ENCODE measurements at regions not wholly inside any gene's neighbourhood (a gene's known extent, or its start where the extent isn't known, plus 50 kb on each side); places are given as distances from the start of the nearest gene placed in this dataset.

DNA sequence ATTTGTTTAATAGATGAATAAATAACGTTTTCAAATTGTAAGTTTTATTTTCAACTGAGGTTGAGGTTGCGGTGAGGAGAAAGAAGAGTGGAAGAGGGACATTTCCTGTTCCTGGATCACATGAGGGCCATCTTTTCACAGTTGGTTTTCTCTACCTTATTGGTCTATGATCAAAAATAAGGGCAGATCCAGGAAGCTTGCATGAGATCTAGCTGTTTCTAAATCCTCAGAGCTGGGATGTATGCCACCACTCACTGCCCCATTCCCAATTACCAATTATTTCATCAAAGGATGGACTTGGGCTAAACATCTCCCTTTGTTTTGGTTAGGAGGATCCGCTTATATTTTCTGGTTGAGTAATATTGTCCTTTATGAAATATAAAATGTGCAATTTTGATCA, 104.8 kb upstream of the TLL1 start:
- H3K4me3 ChIP-seq (ENCODE audit: low read depth, low read length): no peak overlapping the region
- H3K27me3 ChIP-seq (ENCODE audit: control insufficient read depth, insufficient read depth, low read length): no peaks in the 10 kb centered on the region
- no peaks in the 10 kb centered on the region for H3K36me3 ChIP-seq (ENCODE audit: control insufficient read depth, insufficient read depth, low read length)
- FAIRE-seq (no peak), DNase-seq (ENCODE audit: low read depth) (no peak)
- no peak for TF ChIP-seq CTCF (IDR thresholded peaks at IDR 0.05; ENCODE audit: insufficient read depth, low read length, severe bottlenecking)

GRCh38 chr4:165774326-165774725, 98.7 kb upstream of the TLL1 start:
- no peaks in the 10 kb centered on the region for H3K27me3 ChIP-seq (ENCODE audit: control insufficient read depth, insufficient read depth, low read length)
- H3K36me3 ChIP-seq (ENCODE audit: control insufficient read depth, insufficient read depth, low read length): no peaks in the 10 kb centered on the region
- TF ChIP-seq CTCF (IDR thresholded peaks at IDR 0.05; ENCODE audit: insufficient read depth, low read length, severe bottlenecking): no peak
- DNase-seq (ENCODE audit: low read depth) (no peak), FAIRE-seq (no peak)
- no peak overlapping the region for H3K4me3 ChIP-seq (ENCODE audit: low read depth, low read length)

- no peak for FAIRE-seq
- no peak for DNase-seq (ENCODE audit: low read depth)
- no peaks in the 10 kb centered on the region for H3K36me3 ChIP-seq (ENCODE audit: control insufficient read depth, insufficient read depth, low read length)
- H3K27me3 ChIP-seq (ENCODE audit: control insufficient read depth, insufficient read depth, low read length): no peaks in the 10 kb centered on the region
- no peak for TF ChIP-seq CTCF (IDR thresholded peaks at IDR 0.05; ENCODE audit: insufficient read depth, low read length, severe bottlenecking)
- H3K4me3 ChIP-seq (ENCODE audit: low read depth, low read length): no peak overlapping the region
These were observed 92.9 kb upstream of the TLL1 start for GRCh38 chr4:165779950-165780670.

DNA sequence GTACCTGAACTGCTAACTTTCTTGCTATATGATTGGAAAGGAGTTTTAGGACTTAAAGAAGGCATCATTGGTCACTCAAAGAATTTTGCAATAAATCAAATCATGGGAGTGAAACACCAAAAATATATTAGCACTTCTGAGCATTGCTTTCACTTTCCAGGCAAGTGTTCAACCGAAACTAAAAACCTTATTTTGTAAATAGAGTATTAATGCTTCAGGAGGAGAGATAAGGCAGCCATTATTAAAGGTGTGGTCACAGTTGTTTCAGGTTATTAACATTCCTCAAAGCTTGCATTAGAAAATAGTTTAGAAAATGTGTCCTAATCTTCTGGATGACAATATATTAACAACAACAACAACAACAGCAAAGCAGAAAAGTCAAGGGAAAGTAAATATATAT, 92.3 kb upstream of the TLL1 start:
- no peak for DNase-seq (ENCODE audit: low read depth)
- Histone ChIP-seq H3K27me3 (ENCODE audit: control insufficient read depth, insufficient read depth, low read length) (no peaks in the 10 kb centered on the region), H3K36me3 (ENCODE audit: control insufficient read depth, insufficient read depth, low read length) (no peaks in the 10 kb centered on the region), H3K4me3 (ENCODE audit: low read depth, low read length) (no peak overlapping the region)
- TF ChIP-seq CTCF (IDR thresholded peaks at IDR 0.05; ENCODE audit: insufficient read depth, low read length, severe bottlenecking): no peak
- FAIRE-seq: no peak

DNA sequence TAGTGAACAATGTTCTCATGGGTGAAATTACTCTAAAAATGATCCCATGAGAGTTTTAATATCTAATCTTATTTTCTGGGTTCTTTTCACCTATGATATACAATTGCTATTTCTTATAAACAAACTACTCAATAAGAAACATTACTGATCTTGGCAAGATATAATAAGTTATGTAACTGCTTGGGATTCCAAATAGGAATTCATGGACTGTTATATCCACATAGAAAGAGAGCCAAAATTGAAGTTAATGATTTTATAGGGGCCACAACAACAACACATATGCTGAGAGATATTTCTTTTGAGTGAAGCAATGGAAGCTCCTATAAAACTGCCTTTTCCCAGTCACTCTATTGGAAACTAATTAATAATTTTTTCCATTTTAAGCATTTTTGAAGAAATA, 90.4 kb upstream of the TLL1 start:
- TF ChIP-seq CTCF (IDR thresholded peaks at IDR 0.05; ENCODE audit: insufficient read depth, low read length, severe bottlenecking): no peak
- H3K4me3 ChIP-seq (ENCODE audit: low read depth, low read length): no peak overlapping the region
- FAIRE-seq: no peak

DNA sequence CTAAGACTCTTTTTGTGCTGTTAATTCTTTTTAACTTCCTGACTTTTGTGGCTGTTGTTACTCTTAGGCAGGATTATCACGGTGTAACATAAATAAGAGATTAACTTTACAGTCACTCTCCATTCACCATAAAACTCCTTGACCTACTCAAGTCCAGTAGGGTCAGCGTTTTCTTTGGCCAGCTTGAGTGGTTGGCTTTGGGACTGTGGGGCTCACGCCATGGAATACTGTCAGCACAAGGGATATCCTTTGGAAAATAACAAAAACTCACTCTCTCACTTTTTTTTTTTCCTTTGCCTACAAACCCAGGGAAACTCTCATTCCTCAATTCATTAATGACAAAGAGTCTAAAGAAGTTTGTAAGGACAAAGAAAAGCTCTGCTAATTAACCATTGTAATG, 89.4 kb upstream of the TLL1 start:
- H3K4me3 ChIP-seq (ENCODE audit: low read depth, low read length): no peak overlapping the region
- TF ChIP-seq CTCF (IDR thresholded peaks at IDR 0.05; ENCODE audit: insufficient read depth, low read length, severe bottlenecking): no peak
- FAIRE-seq (no peak), DNase-seq (ENCODE audit: low read depth) (no peak)
- H3K36me3 ChIP-seq (ENCODE audit: control insufficient read depth, insufficient read depth, low read length): no peaks in the 10 kb centered on the region
- H3K27me3 ChIP-seq (ENCODE audit: control insufficient read depth, insufficient read depth, low read length): no peaks in the 10 kb centered on the region

More for the DNA sequence above, 90.4 kb upstream of the TLL1 start:
- DNase-seq (ENCODE audit: low read depth): no peak
- H3K36me3 ChIP-seq (ENCODE audit: control insufficient read depth, insufficient read depth, low read length): no peaks in the 10 kb centered on the region
- no peaks in the 10 kb centered on the region for H3K27me3 ChIP-seq (ENCODE audit: control insufficient read depth, insufficient read depth, low read length)
